Inflammatory macrophage treated with lipopolysaccharide for 1 hour (primary cell): ENCODE measurements at regions not wholly inside any gene's neighbourhood (a gene's known extent, or its start where the extent isn't known, plus 50 kb on each side); places are given as distances from the start of the nearest gene placed in this dataset.
"Not testable (repeated sequence)": the region's sequence is repeated elsewhere in the genome, so short reads cannot be mapped to it uniquely, and the experiment has no call there.

Source experiments
- DNase-seq, 2 donors: peaks; one replicate each; pipeline ENCODE4 v3.0.0-alpha.2; 2020 to 2022

- DNase-seq, result not testable (repeated sequence)
Measured at GRCh38 chr17:31675392-31675791, 183.7 kb downstream of the COPRS start.

GRCh38 chr17:31674717-31675349, 184.2 kb downstream of the COPRS start:
- DNase-seq, result no peak

- no peak for DNase-seq
Measured at GRCh38 chr17:31674305-31674704, 184.7 kb downstream of the COPRS start.

GRCh38 chr17:31673076-31673475, 186.0 kb downstream of the COPRS start:
- DNase-seq, result no peak

GRCh38 chr17:31672161-31672819, 186.8 kb downstream of the COPRS start:
- no peak for DNase-seq

GRCh38 chr17:31663576-31663975, 195.5 kb downstream of the COPRS start:
- DNase-seq, result no peak

- no peak for DNase-seq
Measured at GRCh38 chr17:31660684-31661083, 198.4 kb downstream of the COPRS start.

GRCh38 chr17:31657876-31658275, 201.2 kb downstream of the COPRS start:
- DNase-seq, result no peak

- DNase-seq, result no peak
Measured at GRCh38 chr17:31654936-31655335, 204.1 kb downstream of the COPRS start.

- no peak for DNase-seq
Measured at GRCh38 chr17:31653691-31654090, 205.4 kb downstream of the COPRS start.

- no peak for DNase-seq
Measured at GRCh38 chr17:31650756-31651520, 208.1 kb downstream of the COPRS start.

- DNase-seq, result no peak
Measured at GRCh38 chr17:31649302-31649701, 209.7 kb downstream of the COPRS start.

GRCh38 chr17:31647661-31648060, 211.4 kb downstream of the COPRS start:
- DNase-seq, result peak; percentile 25 to 35

GRCh38 chr17:31646642-31647041, 212.4 kb downstream of the COPRS start:
- DNase-seq, result no peak

GRCh38 chr17:31645351-31645750, 213.7 kb downstream of the COPRS start:
- no peak for DNase-seq

- no peak for DNase-seq
Measured at GRCh38 chr17:31631766-31632165, 227.3 kb downstream of the COPRS start.

- DNase-seq, result not testable (repeated sequence)
Measured at GRCh38 chr17:31630866-31631265, 228.2 kb downstream of the COPRS start.

- DNase-seq, result no peak
Measured at GRCh38 chr17:31629696-31630470, 229.2 kb downstream of the COPRS start.

GRCh38 chr17:31627960-31628359, 231.1 kb downstream of the COPRS start:
- DNase-seq, result no peak

- no peak for DNase-seq
Measured at GRCh38 chr17:31623990-31624389, 232.5 kb downstream of the RAB11FIP4 start.

GRCh38 chr17:31622500-31622899, 231.0 kb downstream of the RAB11FIP4 start:
- no peak for DNase-seq

- no peak for DNase-seq
Measured at GRCh38 chr17:31621566-31621965, 230.1 kb downstream of the RAB11FIP4 start.

GRCh38 chr17:31611053-31611452, 219.6 kb downstream of the RAB11FIP4 start:
- DNase-seq, result not testable (repeated sequence)
